ENCODE measurements at regions not wholly inside any gene's neighbourhood (a gene's known extent, or its start where the extent isn't known, plus 50 kb on each side); places are given as distances from the start of the nearest gene placed in this dataset.

DNA sequence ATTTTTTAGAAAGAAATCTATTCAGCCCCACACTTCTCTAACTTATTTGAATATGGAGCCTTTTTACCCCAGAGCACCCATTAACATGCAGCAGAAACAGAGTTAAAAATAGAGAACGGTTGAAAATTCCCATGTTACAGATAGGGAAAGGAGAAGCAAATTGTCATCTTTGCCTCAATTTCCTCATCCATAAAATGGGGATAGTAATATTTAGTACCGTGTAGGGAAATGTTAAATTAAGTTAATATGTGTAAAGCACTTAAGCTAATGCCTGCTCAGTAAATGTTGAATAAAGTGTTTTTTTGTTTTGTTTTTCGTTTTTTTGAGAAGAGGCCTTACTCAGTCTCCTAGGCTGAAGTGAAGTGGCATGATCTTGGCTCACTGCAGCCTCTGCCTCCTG is 50.3 kb downstream of the NAV1 start:
- no peak for DNase-seq

DNA sequence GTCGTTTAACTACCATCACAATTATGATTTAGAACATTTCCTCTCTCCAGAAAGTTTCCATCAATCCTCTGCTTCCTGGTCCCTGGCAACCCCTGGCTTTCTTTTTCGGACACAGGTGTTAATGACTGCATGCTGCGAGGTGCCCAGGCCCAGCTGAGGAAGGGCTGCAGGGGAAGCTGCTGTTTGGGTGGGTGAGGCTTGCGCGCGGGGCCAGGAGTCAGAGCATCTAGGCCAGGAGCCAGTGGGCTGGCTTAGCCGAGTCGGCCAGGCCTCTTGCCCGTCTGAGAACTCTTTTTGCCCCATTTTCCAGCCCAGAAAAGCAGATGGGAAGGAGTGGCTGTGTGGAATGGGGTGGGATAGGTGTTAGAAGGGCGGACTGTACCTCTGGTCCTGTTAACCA is 51.5 kb downstream of the NAV1 start:
- no peak for DNase-seq

DNA sequence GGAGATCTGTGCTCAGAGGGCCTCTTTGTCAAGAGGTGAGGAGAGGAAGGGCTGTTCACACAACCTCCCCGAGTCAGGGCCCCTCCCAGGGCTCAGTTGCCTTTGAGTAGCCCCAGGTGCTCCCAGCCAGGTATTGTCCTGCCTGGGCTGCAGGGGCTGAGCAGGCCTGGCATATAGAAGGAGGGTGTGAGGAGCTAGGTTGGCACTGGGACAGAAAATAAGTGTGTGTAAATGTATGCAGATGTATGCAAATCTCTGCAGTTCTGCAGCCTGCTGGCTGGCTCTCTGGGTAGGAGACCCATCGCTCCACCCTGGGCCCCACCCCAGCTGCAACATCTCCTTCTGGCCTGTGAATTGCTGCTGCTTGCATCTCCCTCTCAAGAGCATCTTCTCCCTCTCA is 52.4 kb downstream of the NAV1 start:
- no peak for DNase-seq

DNA sequence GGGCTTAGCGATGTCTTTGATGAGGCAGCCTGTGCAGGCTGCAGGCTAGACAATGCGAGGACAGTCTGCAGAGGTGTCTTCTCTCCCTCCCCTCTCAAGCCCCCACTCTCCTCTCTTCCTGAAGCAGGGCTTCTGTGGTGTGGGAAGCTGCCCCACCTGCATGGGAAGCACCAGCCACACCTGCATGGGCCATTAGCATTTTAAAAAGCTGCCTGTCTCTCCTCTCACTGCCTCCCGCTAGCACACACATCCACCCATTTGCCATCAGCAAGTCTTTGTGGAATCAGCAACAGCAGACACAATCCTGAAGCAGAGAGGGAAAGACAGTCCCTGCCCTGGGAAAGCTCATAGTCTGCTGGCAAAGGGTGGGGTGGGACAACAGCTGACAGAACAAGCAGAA is 53.1 kb downstream of the NAV1 start:
- DNase-seq, result no peak

DNA sequence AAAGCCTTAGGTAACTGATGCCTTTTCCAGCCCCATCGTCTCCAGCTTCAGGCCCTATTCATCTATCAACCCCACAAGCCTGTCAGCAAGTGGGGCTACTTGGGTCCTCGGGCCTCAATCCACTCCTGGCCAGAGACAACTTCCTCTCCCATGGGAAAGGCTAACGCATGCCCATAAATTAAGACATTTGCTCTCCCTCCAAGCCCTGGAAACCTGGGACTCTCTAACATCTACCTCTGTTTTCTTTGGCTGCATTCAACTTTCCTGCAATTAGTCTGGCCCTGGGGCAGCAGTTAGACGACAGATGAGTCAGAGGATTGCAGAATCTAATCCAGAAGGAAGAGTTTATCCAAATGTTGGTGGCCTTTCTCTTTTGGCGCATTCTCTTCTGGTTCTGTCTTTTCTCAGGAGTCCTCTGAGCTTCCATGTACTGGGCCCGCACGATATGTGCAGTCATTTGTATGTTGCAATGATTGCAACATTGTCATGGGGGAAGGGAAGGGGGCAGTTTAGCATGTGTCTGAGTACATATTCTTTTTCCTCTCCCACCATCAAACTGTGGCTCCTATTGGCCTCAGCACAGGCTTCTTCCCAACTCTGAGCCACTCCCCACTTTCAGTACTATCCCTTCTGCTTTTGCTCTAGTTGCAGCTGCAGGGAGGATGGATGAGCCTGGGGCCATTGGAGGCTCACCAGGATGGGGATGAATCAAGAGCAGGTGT is 54.4 kb downstream of the NAV1 start:
- DNase-seq, result peak in 1 of 2 donors; percentile 42

DNA sequence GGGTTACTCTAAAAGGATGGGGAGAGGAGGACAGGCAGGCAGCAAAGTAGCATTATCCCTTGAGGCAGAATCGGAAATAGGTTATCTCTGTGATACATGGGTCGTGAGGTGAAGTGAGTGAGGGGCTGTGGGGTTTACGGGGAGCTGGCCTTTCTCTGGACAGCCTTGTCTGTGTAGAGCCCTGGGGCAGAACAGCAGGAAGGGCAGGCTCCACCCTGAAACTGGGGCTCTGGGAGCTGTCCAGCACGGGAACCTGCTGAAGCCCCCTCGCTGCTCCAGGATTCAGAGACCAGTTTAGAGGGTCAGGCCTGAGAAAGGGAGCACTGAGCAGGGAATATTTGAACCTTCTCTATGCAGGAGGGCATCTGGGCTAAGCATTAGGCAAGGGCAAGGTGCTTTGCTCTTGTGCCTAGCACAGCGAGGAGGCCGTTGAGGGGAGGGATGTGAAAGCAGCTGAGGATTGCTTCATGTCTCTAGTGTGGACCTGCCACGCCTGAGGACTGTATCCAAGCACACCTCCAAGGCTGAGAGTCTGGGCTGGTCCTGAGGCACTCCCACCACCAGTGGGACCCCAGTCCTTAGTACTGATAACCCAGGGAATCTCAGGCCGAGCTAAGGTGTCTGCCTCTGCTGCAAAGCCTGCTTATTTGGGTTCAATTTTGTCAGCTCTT is 55.8 kb downstream of the NAV1 start:
- no peak for DNase-seq

DNA sequence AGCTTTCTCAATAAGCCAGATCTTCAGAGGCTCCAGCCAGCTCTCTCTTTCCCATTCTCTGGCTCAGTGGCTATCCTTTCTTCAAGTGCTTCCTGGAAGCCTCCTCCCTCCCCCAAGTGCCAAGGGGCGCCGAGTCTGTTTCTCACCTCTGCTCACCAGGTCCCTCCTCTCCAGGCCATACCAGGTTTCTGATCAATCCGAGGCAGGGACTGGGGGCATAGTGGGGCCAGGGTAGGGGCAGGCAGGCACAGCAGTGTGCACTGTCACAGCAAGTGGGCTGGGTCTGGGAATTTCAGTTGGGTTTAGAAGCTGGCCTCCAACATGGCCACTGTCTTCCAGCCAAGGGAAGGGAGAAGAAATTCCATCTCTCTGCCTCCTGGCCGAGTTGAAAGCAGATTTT is 56.5 kb downstream of the NAV1 start:
- no peak for DNase-seq

DNA sequence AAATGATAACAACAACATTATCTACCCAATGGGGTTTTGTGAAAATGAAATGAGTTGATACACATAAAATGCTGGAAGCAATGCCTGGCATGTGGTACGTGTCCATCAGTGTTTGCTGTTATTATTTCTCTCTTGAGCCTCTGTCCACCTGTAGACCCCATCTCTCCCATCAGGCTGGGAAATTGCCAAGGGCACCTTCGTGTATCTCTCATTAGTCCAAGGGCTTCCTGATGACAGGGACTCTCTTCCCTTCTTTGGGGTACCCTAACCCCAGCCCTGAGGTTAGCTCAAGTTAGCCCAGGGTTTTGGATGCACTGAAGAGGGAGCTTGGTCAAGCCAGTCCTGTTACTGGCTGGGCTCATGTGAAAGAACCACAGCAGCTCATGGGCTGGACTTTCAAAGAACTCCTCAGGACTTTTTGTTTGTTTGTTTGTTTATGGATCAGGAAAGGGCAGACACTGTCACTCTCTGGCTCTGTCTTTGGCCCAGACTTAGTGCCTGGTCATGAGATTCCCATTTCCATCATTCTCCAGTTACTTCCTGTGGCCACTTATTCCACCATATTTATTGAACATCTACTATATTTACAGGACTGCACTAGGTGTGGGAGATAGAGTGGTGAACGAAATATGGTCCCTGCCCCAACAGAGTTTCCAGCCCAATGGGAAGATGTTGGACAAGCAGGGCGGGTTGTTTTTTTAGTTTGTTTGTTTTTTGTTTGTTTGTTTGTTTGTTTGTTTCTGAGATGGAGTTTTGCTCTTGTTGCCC is 57.4 kb downstream of the NAV1 start:
- no peak for DNase-seq

DNA sequence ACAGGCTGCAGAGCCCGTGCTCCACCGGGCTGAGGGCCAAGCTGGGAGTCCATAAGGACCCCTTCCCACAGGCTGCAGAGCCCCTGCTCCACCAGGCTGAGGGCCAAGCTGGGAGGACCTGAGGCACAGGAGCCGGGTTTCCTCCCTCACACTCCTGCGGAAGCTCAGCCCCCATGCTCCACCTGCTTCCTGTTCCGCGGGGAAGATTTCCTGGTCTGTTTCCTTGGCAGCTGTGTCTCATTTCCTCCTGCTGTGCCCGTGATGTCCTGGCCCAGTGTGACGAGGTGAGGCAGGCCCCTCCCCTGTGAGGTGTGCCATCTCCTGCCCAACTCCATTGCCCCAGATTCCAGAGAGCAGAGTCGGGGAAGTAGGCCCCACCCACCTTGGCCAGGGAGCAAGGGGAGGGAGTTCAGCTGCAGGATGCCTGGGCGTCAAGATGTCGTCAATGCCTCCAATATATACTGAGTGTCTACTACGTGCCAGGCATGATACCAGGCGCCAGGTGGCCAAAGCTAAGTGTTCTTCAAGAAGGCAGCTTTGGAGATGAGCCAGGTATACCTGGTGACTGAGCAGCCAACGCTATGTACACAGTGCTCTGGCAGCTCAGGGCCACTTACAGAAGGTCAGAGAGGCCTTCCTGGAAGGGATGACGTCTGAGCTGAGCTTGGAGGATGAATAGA is 58.8 kb downstream of the NAV1 start:
- peak; percentile 84 for DNase-seq

DNA sequence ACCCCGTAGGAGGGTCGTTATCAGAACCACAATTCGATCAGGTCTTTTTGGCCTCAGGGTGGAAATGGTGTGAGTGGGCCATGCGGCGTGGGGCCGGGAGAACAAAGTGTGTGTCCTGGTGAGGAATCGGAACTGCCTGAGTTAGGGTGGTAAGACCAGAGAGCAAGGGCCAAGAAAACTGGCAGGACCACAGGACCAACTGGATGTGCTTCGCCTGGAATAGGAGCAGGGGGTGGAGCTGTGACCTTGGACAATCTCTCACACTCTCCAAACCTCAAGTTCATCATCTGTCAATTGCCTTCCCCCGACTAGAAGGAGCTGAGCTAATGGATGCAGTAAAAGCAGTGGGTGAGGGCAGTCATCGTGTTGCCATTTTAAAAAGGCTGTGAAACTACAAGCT is 59.5 kb downstream of the NAV1 start:
- no peak for DNase-seq

DNA sequence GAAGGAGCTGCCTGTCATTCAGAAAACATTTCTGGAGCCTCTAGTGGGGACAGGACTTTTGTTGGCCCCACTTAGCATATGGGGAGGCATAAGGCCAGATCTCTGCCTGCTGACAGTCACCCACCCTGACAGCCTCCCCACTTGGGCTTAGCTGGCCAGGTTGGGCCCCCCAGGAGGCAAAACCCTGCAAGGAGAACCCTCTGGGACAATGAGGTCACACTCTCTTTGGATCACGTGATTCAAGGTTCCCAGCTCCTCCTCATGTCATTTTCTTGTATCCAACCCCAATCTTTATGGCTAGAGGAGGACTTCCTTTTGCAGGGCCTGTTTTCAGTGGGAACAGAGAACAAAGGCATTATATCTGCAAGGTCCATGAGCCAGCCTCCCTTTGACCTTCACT is 60.0 kb downstream of the NAV1 start:
- DNase-seq, result no peak

DNA sequence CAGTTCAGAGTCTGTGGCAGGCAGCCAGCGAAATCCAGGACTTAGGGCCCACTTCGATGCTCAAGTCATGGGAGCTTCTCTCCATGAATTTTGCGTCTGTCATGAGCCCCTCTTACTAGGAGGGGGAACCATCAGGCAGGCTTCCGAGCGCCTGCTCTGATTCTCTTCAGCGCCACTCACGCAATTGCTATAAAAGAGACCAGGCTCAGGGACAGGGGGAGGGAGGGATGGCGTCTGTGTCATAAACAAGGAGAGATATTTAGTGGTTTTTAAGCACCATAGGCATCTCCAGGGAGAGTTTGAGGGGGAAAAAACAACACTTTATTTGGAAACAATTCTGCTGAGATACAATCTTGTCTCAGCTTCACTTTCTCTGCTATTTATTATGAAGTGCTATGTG is 60.6 kb downstream of the NAV1 start:
- no peak for DNase-seq

DNA sequence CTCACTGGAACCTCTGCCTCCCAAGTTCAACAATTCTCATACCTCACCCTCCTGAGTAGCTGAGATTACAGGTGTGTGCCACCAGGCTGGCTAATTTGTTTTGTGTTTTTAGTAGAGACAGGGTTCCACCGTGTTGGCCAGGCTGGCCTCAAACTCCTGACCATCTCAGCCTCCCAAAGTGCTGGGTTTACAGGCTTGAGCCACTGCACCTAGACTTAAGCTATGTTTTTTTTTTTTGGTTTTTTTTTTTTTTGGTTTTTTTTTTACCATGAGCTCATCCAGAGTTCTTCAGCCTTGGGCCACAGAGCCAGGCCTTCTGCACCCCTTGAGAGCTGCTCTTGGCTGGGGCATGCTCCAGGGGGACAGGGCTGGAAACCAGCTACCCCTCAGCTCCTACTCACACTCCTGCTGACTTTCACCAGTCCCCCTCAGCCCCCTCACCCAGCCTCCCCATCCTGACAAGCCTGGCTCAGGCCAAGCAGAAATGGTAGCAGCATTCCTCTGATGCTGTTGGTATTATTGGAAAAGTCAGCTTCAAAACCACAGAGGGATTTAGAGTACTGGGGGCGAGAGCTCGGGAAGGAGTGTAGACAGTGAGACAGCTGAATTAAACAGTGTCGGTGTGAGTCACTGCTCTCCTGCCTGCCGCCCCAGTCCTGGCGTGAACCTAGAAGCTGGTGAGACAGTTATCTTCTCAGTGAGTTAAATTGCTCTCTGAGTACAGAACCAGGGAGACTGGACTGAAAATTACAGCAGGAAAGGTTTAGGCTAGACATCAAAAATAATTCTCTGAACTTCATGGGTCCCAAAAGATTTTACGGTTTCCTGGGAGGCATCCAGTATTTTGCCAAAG is 63.7 kb downstream of the NAV1 start:
- DNase-seq, result no peak

DNA sequence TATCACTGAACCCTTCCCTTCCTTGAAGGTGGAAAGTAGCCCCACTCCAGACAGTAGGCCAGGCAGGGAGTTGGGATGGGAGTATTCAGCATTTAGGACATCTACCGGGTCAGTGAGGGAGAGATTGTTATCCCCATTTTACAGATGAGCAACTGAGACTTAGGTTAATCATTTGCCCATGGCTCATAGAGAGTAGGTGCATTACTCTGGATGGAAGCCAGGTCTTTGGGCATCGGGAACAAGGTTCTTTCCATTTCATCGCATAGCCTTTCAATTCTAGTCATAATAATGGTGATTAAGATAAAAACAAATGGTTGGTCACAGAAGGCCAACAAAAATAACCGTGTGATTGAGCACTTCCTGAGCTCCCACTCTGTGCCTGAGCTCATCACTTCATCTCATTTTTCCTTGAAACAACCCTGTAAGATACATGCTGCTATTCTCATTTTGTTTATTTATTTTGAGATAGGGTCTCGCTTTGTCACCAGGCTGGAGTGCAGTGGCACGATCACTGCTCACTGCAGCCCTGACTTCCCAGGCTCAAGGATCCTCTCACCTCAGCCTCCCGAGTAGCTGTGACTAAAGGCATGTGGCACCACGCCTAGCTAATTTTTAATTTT is 64.8 kb downstream of the NAV1 start:
- DNase-seq, result no peak

DNA sequence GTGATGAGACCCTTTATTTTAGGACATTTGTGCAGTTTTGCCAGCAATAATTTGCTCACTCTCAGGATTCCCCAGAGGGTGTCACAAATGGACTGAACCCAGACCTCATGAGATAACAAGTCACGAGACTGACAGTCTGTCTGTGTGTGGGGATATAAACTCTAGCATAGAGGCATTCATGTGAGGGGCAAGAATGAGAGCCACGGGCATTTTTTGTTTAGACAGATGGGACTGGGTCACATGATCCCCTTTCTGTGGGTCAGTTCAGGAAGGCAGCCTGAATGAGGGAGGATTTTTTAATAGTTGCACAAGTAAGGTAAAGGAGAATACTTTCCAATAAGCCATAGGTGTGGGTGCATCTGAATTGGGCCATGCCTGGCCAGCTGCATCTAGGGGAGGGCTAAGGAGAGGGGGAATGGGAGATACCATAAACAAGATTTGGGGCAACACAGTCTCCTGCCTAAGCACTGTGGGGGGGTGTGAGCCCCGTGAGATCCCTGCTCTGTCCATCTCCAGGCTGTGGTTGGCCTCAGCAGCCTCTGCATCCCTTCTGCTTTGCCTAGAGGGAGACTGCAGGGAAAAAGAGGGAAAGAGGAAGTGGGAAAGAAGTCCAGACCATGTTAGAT is 66.6 kb downstream of the NAV1 start:
- DNase-seq, result no peak

DNA sequence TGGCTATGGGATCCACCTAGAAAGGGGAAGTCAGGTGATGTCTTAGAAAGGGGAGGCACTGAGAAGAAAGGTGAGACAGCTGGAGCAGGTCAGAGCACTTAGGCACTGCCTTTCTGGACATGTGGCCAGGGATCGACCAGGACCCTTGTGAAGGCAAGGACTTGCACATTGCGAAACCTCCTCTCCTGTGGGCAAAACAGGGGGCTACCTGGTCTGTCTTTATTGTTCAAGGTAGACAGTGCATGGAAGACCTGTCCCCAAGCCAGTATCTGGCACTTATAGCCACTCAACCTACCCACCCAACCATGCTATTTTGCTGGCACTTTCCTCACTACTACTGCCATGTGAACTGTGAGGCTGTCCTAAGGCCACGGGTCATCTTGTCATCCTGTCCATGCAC is 67.2 kb downstream of the NAV1 start:
- no peak for DNase-seq

DNA sequence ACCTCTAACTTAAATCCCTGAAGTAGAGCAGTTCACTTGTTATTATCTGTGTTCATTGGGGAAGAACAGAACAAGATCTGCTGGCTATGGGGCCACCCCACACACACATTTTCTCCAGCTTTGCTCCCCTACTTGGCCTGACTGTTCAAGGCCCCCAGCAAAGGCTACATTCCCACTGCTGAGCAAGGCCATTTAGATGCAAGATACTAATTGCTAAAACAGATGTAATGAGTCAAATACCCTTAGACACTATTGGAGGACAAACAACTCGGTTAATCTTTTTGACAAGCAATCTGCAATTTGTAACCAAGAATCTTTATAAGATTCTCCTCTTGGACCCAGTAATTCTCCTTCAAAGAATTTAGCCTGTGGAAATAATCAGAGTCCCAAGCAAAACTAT is 67.7 kb downstream of the NAV1 start:
- DNase-seq, result no peak

DNA sequence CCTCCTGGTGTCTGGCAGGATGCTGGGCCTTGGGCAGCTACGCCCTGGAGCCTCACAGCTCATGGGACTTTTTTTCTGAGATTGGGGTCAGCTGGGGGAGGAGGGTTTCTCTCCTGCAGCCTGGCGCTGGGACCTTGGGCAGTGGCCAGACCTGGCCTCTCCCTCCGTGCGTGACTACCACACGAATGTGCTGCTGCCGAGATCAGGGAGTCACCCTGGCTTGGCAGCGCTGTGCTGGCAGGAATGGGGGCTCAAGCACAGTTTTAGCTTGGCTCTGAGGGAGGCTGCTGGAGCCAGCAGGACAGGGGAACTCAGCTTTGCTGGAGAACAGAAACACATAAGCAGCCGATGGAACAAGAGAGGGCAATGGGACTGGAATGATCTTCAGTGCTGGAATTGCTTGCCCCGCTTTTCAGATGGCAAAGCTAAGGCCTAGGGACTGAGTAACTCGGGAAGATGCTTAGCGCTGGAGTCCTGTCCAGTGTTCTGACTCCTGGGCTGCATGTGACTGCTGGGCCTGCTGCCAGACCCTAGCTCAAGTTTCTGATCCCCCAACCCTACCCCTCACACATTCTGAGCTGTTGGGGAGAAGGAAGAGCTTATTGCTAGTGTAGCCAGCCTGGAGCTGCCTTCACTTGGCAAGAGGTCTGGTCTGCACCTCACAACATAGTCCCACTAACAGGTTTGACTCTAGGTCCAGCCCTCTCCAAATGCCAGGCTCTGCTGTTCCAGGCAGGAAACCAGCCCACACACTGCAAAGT is 69.9 kb downstream of the NAV1 start:
- DNase-seq, result no peak

DNA sequence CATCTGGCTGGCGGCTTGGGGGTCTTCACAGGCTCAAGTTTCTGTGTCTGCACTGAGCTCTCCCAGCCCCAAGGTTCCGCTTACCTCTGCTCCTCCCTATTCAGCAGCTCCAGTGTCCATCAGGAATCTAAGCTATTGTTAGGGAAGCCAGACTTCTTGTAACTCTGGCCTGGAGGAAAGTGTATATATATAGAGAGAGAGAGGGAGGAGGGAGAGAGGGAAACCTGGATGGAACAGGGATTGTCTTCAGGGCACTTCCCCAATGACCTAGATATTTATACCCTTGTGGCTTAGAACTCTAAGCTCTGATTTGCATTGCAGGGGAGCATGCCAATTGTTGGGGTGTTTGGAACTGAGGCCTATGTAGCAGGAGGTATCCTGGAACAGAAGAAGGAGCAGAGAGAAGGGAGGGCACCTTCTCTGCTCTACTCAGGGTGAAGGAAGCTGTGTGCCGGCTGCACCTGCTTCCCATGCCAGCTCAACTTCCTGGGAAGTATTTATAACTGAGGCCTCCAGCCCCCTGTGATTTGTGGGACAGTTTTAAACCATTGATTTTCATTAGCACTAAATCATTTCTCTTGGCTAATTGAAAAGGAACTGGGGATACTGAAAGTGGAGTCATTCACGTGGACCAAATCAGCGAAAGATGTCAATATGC is 70.9 kb downstream of the NAV1 start:
- no peak for DNase-seq
